ENCODE measurements at regions not wholly inside any gene's neighbourhood (a gene's known extent, or its start where the extent isn't known, plus 50 kb on each side); places are given as distances from the start of the nearest gene placed in this dataset.

DNA sequence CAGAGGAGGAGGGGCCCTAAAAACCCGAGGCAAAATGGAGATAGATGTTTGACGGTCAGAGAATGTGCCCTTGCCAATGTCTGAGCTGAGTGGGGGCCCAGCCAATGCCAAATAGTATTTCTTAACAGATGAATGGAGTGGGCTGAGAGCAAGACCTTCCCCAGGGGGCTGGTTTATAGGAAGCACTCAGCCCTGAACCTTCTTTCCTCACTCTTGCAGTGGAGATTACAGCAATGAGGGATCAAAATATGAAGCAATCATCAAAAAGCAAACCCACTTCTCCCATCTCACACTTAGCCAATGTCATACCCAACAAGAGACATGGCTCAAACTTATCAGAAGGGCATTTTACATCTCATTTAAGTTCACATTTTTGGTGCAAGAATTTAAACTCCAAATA lies 350.3 kb downstream of the GADD45G start:
- TF ChIP-seq, protein P1, sequence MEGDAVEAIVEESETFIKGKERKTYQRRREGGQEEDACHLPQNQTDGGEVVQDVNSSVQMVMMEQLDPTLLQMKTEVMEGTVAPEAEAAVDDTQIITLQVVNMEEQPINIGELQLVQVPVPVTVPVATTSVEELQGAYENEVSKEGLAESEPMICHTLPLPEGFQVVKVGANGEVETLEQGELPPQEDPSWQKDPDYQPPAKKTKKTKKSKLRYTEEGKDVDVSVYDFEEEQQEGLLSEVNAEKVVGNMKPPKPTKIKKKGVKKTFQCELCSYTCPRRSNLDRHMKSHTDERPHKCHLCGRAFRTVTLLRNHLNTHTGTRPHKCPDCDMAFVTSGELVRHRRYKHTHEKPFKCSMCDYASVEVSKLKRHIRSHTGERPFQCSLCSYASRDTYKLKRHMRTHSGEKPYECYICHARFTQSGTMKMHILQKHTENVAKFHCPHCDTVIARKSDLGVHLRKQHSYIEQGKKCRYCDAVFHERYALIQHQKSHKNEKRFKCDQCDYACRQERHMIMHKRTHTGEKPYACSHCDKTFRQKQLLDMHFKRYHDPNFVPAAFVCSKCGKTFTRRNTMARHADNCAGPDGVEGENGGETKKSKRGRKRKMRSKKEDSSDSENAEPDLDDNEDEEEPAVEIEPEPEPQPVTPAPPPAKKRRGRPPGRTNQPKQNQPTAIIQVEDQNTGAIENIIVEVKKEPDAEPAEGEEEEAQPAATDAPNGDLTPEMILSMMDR (IDR thresholded peaks at IDR 0.05; ENCODE audit: unreplicated experiment), result no peak
- Mint-ChIP-seq H3K27me3 (ENCODE audit: insufficient read depth, unreplicated experiment) (no peaks in the 10 kb centered on the region), H3K36me3 (ENCODE audit: insufficient read depth, unreplicated experiment) (no peaks in the 10 kb centered on the region), H3K9me3 (ENCODE audit: unreplicated experiment) (no peaks in the 10 kb centered on the region), H3K4me3 (ENCODE audit: unreplicated experiment) (no peak overlapping the region), H3K4me1 (ENCODE audit: insufficient read depth, unreplicated experiment) (peaks cover 5% of the 10 kb centered on the region), H3K27ac (ENCODE audit: low read depth, unreplicated experiment) (no peak overlapping the region)
- BruUV-seq (replicated peaks), result no TSS peak
- intact Hi-C loops (cut with micrococcal nuclease), result no loop called here
- CTCF ChIA-PET, result no interaction called here
- POLR2A ChIA-PET, result interaction anchor here (0.7 kb wide), 1 partner anchor 89 kb away, joined by 3 read pairs; no protein-coding TSS in a partner anchor
- DNase-seq (ENCODE audit: unreplicated experiment), result no peak

DNA sequence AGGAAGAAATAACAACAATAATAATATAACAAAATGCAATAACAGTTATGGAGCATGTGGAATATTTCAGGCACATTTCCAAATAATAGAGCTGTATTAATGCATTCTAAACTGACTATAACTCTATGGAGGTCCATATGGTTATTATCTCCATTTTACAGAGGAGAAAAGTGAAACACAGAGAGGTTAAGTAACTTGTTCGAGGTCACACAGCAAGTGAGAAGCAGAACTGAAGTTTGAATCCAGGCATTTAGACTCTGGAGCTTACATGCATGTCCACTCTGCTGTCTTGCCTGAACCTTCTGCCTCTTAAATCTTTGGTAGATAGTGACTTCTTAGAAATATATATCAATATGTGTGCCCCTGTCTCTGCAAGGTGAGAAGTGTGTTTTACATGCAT lies 350.8 kb downstream of the GADD45G start:
- Mint-ChIP-seq H3K4me1 (ENCODE audit: insufficient read depth, unreplicated experiment) (peaks cover 5% of the 10 kb centered on the region), H3K4me3 (ENCODE audit: unreplicated experiment) (no peak overlapping the region), H3K27ac (ENCODE audit: low read depth, unreplicated experiment) (no peak overlapping the region), H3K9me3 (ENCODE audit: unreplicated experiment) (no peaks in the 10 kb centered on the region), H3K27me3 (ENCODE audit: insufficient read depth, unreplicated experiment) (no peaks in the 10 kb centered on the region), H3K36me3 (ENCODE audit: insufficient read depth, unreplicated experiment) (no peaks in the 10 kb centered on the region)
- TF ChIP-seq, protein P1 (IDR thresholded peaks at IDR 0.05; ENCODE audit: unreplicated experiment), result no peak
- DNase-seq (ENCODE audit: unreplicated experiment), result no peak
- intact Hi-C loops (cut with micrococcal nuclease), result no loop called here
- BruUV-seq (replicated peaks), result no TSS peak
- ChIA-PET POLR2A (interaction anchor here (0.7 kb wide), 1 partner anchor 88 kb away, joined by 3 read pairs; no protein-coding TSS in a partner anchor), CTCF (no interaction called here)

DNA sequence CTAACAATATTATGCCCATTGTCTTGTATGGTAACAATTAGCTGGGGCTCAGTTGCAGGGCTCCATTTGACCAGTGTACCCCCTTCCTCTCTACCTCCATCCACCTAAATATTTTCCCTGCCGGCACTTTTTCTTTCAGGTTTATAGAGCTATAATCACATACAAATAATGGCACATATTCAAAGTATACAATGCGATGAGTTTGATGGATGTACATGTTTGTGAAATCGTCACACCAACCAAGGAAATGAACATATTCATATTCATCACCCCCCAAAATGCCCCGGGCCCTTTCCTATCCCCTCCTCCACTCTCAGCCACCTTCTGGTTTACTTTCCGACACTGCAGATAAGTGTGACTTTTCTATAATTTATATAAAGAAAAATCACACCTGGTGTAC lies 351.5 kb downstream of the GADD45G start:
- no TSS peak for BruUV-seq (replicated peaks)
- CTCF ChIA-PET, result interaction anchor here (0.7 to 0.8 kb wide), 2 partner anchors 11 to 361 kb away, joined by 3 read pairs; no protein-coding TSS in a partner anchor

DNA sequence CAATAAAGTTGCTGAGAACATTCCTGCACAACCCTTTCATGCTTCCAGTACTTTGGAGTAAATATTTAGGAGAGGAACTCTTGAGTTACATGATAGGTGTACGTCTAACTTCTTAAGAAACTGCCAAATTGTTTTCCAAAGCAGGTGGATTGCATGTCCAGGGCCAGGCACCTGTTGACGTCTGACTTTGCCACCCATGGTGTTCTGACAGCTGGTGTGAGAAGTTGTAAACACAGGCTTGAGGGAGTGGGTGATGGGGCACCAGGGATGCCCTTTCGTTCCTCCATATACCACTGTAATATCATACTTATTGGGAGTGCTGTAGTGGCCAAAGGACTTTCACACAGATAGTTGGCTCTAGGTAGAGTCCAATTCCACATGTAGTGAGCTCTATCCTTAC lies 352.1 kb downstream of the GADD45G start:
- TF ChIP-seq, protein P1 (IDR thresholded peaks at IDR 0.05; ENCODE audit: unreplicated experiment), result no peak
- H3K27ac Mint-ChIP-seq (ENCODE audit: low read depth, unreplicated experiment), result no peak overlapping the region
- H3K36me3 Mint-ChIP-seq (ENCODE audit: insufficient read depth, unreplicated experiment), result no peaks in the 10 kb centered on the region
- ChIA-PET CTCF (interaction anchor here (0.6 kb wide), 1 partner anchor 196 kb away, joined by 3 read pairs; no protein-coding TSS in a partner anchor), POLR2A (interaction anchor here (0.5 to 0.6 kb wide), 2 partner anchors 43 to 115 kb away, joined by 3 read pairs; no protein-coding TSS in a partner anchor)
- H3K4me1 Mint-ChIP-seq (ENCODE audit: insufficient read depth, unreplicated experiment), result peaks cover under 1% of the 10 kb centered on the region
- H3K27me3 Mint-ChIP-seq (ENCODE audit: insufficient read depth, unreplicated experiment), result no peaks in the 10 kb centered on the region
- BruUV-seq (replicated peaks), result no TSS peak
- intact Hi-C loops (cut with micrococcal nuclease), result no loop called here
- no peak overlapping the region for H3K4me3 Mint-ChIP-seq (ENCODE audit: unreplicated experiment)
- no peaks in the 10 kb centered on the region for H3K9me3 Mint-ChIP-seq (ENCODE audit: unreplicated experiment)
- DNase-seq (ENCODE audit: unreplicated experiment), result no peak

More for the DNA sequence above, 351.5 kb downstream of the GADD45G start:
- Mint-ChIP-seq H3K4me3 (ENCODE audit: unreplicated experiment) (no peak overlapping the region), H3K27ac (ENCODE audit: low read depth, unreplicated experiment) (no peak overlapping the region), H3K9me3 (ENCODE audit: unreplicated experiment) (no peaks in the 10 kb centered on the region), H3K4me1 (ENCODE audit: insufficient read depth, unreplicated experiment) (peaks cover 5% of the 10 kb centered on the region), H3K27me3 (ENCODE audit: insufficient read depth, unreplicated experiment) (no peaks in the 10 kb centered on the region), H3K36me3 (ENCODE audit: insufficient read depth, unreplicated experiment) (no peaks in the 10 kb centered on the region)
- intact Hi-C loops (cut with micrococcal nuclease), result no loop called here
- TF ChIP-seq, protein P1 (IDR thresholded peaks at IDR 0.05; ENCODE audit: unreplicated experiment), result no peak
- POLR2A ChIA-PET, result no interaction called here
- no peak for DNase-seq (ENCODE audit: unreplicated experiment)

Measured in MCF 10A (cell line).